Activated CD4-positive, alpha-beta memory T cell treated with anti-CD3 and anti-CD28 coated beads, Interleukin-2, amount 10 ng/mL, durations not matched to agents 7 days and 5 days (primary cell): ENCODE measurements at regions not wholly inside any gene's neighbourhood (a gene's known extent, or its start where the extent isn't known, plus 50 kb on each side); places are given as distances from the start of the nearest gene placed in this dataset.

Experiments used
- CTCF ChIA-PET: fragments of 350-600 bp; sonication (Branson Sonifier 250); formaldehyde crosslinking; loops from one replicate; lab custom pipeline; 2021; ENCODE audit warnings: antibody characterized with exemption, inconsistent platforms; lab: Charles Lee
- POLR2A ChIA-PET: fragments of 350-600 bp; sonication (Branson Sonifier 250); formaldehyde crosslinking; loops from one replicate; lab custom pipeline; 2021; ENCODE audit warnings: antibody characterized with exemption; lab: Charles Lee
- DNase-seq: peaks from one replicate; pipeline ENCODE4 v3.0.0-alpha.2; 2020
- H3K27ac Mint-ChIP-seq: one replicate; pipeline ENCODE4 v1.8.0; 2021; ENCODE audit warnings: mild to moderate bottlenecking, mixed read lengths
- H3K27me3 Mint-ChIP-seq: one replicate; pipeline ENCODE4 v1.8.0; 2021; ENCODE audit warnings: mixed read lengths
- H3K36me3 Mint-ChIP-seq: one replicate; pipeline ENCODE4 v1.8.0; 2021; ENCODE audit warnings: low read depth, mixed read lengths
- H3K4me1 Mint-ChIP-seq: one replicate; pipeline ENCODE4 v1.8.0; 2021; ENCODE audit warnings: mixed read lengths
- H3K4me3 Mint-ChIP-seq: one replicate; pipeline ENCODE4 v1.8.0; 2021; ENCODE audit warnings: mild to moderate bottlenecking, mixed read lengths
- H3K9me3 Mint-ChIP-seq: one replicate; pipeline ENCODE4 v1.8.0; 2021; ENCODE audit warnings: mixed read lengths

DNA sequence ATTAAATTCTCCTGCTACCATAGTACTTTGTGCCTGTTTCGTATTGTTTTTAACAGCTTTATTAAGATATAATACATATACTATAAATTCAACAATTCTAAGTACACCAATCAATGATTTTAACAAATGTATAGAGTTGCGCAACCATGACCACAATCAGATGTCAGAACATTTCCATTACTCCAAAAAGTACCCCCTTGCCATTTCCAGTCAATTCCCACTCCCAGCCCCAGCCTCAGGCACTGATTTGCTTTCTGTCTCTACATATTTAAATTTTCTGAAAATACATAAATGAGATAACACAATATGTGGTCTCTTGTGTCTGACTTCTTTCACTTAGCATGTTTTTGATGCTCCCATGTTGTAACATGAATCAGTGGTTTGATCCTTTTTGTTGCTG lies 193.9 kb downstream of the FIGN start:
- Mint-ChIP-seq H3K36me3 (no peaks in the 10 kb centered on the region), H3K27ac (no peak overlapping the region), H3K4me1 (no peaks in the 10 kb centered on the region), H3K9me3 (peaks cover 11% of the 10 kb centered on the region), H3K27me3 (no peaks in the 10 kb centered on the region), H3K4me3 (no peak overlapping the region)
- ChIA-PET CTCF (no interaction called here), POLR2A (no interaction called here)
- no peak for DNase-seq

GRCh38 chr2:163541495-163541894 lies 194.3 kb downstream of the FIGN start:
- Mint-ChIP-seq H3K9me3 (peaks cover 10% of the 10 kb centered on the region), H3K36me3 (no peaks in the 10 kb centered on the region), H3K4me3 (no peak overlapping the region), H3K27me3 (no peaks in the 10 kb centered on the region), H3K4me1 (no peaks in the 10 kb centered on the region), H3K27ac (no peak overlapping the region)
- no peak for DNase-seq
- ChIA-PET POLR2A (no interaction called here), CTCF (no interaction called here)

- CTCF ChIA-PET: no interaction called here
- Mint-ChIP-seq H3K4me3 (no peak overlapping the region), H3K36me3 (no peaks in the 10 kb centered on the region), H3K27ac (no peak overlapping the region), H3K9me3 (peaks cover 13% of the 10 kb centered on the region), H3K4me1 (no peaks in the 10 kb centered on the region), H3K27me3 (no peaks in the 10 kb centered on the region)
- DNase-seq: no peak
- POLR2A ChIA-PET: no interaction called here
These were observed 207.1 kb downstream of the FIGN start for GRCh38 chr2:163528640-163529217.

- Mint-ChIP-seq H3K4me3 (no peak overlapping the region), H3K4me1 (no peaks in the 10 kb centered on the region), H3K36me3 (no peaks in the 10 kb centered on the region), H3K27ac (no peak overlapping the region), H3K27me3 (no peaks in the 10 kb centered on the region), H3K9me3 (peaks cover 18% of the 10 kb centered on the region)
- ChIA-PET CTCF (no interaction called here), POLR2A (no interaction called here)
- no peak for DNase-seq
These were observed 208.4 kb downstream of the FIGN start for GRCh38 chr2:163527381-163527780.

GRCh38 chr2:163518762-163519161 lies 217.0 kb downstream of the FIGN start:
- no peak overlapping the region for H3K4me3 Mint-ChIP-seq
- no peaks in the 10 kb centered on the region for H3K36me3 Mint-ChIP-seq
- no peaks in the 10 kb centered on the region for H3K27me3 Mint-ChIP-seq
- peaks cover 6% of the 10 kb centered on the region for H3K9me3 Mint-ChIP-seq
- H3K27ac Mint-ChIP-seq: no peak overlapping the region
- POLR2A ChIA-PET: no interaction called here
- DNase-seq: no peak
- CTCF ChIA-PET: no interaction called here
- H3K4me1 Mint-ChIP-seq: no peaks in the 10 kb centered on the region

DNA sequence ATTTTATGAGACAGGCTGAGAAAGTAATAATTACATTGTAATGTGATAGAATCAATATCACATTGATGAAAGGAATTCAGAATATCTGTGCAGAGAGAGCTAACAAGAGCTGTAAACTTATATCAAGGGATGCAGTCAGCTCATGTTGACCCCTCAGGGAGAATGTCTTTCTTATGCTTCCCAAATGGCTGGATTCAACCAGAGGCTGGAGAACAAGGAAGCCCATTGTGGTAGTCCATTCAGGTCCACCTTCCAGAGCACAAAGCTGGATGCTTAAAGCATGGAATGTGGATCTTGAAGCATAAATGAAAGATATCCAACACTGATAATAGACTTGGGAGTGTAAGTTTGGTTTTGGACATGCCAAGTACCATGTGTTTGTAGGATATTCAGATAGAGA lies 220.0 kb downstream of the FIGN start:
- Mint-ChIP-seq H3K9me3 (no peaks in the 10 kb centered on the region), H3K27me3 (no peaks in the 10 kb centered on the region), H3K4me1 (no peaks in the 10 kb centered on the region), H3K36me3 (no peaks in the 10 kb centered on the region), H3K27ac (no peak overlapping the region), H3K4me3 (no peak overlapping the region)
- ChIA-PET POLR2A (no interaction called here), CTCF (no interaction called here)
- no peak for DNase-seq

- CTCF ChIA-PET: no interaction called here
- H3K4me3 Mint-ChIP-seq: no peak overlapping the region
- H3K4me1 Mint-ChIP-seq: no peaks in the 10 kb centered on the region
- no peak for DNase-seq
- H3K36me3 Mint-ChIP-seq: no peaks in the 10 kb centered on the region
- POLR2A ChIA-PET: no interaction called here
- peaks cover 3% of the 10 kb centered on the region for H3K9me3 Mint-ChIP-seq
- no peaks in the 10 kb centered on the region for H3K27me3 Mint-ChIP-seq
- H3K27ac Mint-ChIP-seq: no peak overlapping the region
These were observed 230.5 kb downstream of the FIGN start for GRCh38 chr2:163505281-163505680.

- Mint-ChIP-seq H3K27me3 (no peaks in the 10 kb centered on the region), H3K4me3 (no peak overlapping the region), H3K27ac (no peak overlapping the region), H3K4me1 (no peaks in the 10 kb centered on the region), H3K9me3 (peaks cover 4% of the 10 kb centered on the region), H3K36me3 (no peaks in the 10 kb centered on the region)
- no peak for DNase-seq
- POLR2A ChIA-PET: no interaction called here
- CTCF ChIA-PET: no interaction called here
These were observed 242.2 kb downstream of the FIGN start for GRCh38 chr2:163493359-163494298.

DNA sequence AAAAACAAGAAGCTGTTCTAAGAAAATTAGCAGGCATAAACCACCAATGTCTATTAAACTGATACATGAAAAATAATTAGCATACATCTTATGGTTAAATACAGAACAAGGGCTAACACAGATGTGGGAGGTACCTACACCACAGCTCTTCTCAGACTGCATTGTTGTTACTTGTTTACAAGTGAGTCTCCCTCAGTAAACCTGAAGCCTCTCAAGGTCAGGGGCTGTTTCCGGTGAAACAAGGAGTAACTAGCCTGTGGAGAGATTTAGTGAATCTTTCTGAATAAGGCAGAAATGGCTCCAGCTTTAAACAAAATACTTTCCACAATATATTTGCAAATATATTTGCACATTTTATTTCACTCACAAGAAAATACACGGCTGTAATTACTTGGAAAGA lies 244.0 kb downstream of the FIGN start:
- H3K27ac Mint-ChIP-seq: no peak overlapping the region
- H3K27me3 Mint-ChIP-seq: no peaks in the 10 kb centered on the region
- ChIA-PET POLR2A (no interaction called here), CTCF (no interaction called here)
- no peak for DNase-seq
- no peaks in the 10 kb centered on the region for H3K4me1 Mint-ChIP-seq
- H3K9me3 Mint-ChIP-seq: no peaks in the 10 kb centered on the region
- no peak overlapping the region for H3K4me3 Mint-ChIP-seq
- H3K36me3 Mint-ChIP-seq: no peaks in the 10 kb centered on the region

GRCh38 chr2:163490281-163490680 lies 245.5 kb downstream of the FIGN start:
- no peak for DNase-seq
- no peaks in the 10 kb centered on the region for H3K36me3 Mint-ChIP-seq
- no peaks in the 10 kb centered on the region for H3K27me3 Mint-ChIP-seq
- no peak overlapping the region for H3K27ac Mint-ChIP-seq
- CTCF ChIA-PET: no interaction called here
- POLR2A ChIA-PET: no interaction called here
- no peaks in the 10 kb centered on the region for H3K9me3 Mint-ChIP-seq
- H3K4me1 Mint-ChIP-seq: no peaks in the 10 kb centered on the region
- H3K4me3 Mint-ChIP-seq: no peak overlapping the region

DNA sequence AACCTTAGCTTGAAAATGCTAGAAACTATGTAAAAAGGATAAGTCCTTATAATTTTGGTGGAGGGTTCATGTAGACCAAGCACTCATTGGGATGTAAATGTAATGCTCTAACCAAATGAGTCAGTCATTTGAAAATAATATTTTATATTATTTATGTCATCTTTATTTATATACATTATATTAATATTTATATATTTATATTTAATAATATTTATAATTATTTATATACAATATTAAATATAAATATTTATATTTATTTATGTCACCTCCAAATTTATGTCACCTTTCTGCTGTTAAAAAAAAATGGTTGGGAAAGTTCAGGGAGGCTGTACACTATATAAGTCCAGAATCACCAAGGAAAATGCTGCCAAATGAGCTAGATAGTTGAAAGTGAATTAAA lies 254.3 kb downstream of the FIGN start:
- Mint-ChIP-seq H3K4me1 (no peaks in the 10 kb centered on the region), H3K36me3 (no peaks in the 10 kb centered on the region), H3K4me3 (no peak overlapping the region), H3K27ac (no peak overlapping the region), H3K27me3 (no peaks in the 10 kb centered on the region), H3K9me3 (no peaks in the 10 kb centered on the region)
- ChIA-PET CTCF (no interaction called here), POLR2A (no interaction called here)
- no peak for DNase-seq

DNA sequence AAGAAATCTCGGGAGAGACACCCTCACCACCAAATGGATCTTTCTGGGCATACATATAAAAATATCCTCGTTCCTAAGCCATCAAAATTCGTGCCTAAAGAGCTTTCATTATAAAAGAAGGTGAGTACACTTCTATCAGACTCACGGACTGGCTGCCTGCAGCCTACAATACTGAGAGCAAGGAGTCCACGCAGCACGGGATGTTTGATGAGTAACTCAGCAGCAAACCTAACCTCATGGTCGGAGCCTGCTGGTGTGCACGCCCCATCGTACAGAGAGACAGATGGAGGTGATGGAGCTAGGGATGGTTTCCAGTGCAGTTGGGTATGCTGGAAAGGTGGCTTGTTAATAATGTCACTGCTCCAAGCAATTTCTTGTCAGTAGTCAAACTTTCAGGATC lies 256.2 kb downstream of the FIGN start:
- POLR2A ChIA-PET: no interaction called here
- no peak overlapping the region for H3K4me3 Mint-ChIP-seq
- no peak overlapping the region for H3K27ac Mint-ChIP-seq
- H3K9me3 Mint-ChIP-seq: no peaks in the 10 kb centered on the region
- H3K27me3 Mint-ChIP-seq: no peaks in the 10 kb centered on the region
- DNase-seq: no peak
- H3K36me3 Mint-ChIP-seq: no peaks in the 10 kb centered on the region
- CTCF ChIA-PET: no interaction called here
- no peaks in the 10 kb centered on the region for H3K4me1 Mint-ChIP-seq

DNA sequence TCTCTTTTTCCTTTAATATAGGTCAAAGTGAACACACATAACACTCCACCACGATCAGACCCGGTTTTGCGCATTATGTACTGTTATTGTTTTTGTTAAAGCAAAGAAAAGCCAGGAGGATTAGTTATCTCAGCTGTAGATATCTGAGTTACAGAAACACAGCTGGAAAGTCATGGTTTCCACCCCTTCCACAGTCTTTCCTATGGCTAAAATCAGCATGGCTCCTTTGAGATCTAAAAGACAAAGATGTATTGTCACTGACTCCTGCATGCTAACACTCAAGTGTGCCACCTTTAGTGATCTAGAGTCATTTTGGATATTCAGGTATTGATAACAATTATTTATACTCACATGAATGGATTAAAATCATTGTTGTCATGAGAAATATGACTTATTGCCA lies 260.0 kb downstream of the FIGN start:
- Mint-ChIP-seq H3K27ac (no peak overlapping the region), H3K36me3 (no peaks in the 10 kb centered on the region), H3K4me3 (no peak overlapping the region), H3K27me3 (no peaks in the 10 kb centered on the region), H3K4me1 (no peaks in the 10 kb centered on the region), H3K9me3 (peaks cover 2% of the 10 kb centered on the region)
- CTCF ChIA-PET: no interaction called here
- DNase-seq: no peak
- POLR2A ChIA-PET: no interaction called here

- ChIA-PET POLR2A (no interaction called here), CTCF (no interaction called here)
- Mint-ChIP-seq H3K27ac (no peak overlapping the region), H3K4me3 (no peak overlapping the region), H3K9me3 (peaks cover 2% of the 10 kb centered on the region), H3K4me1 (no peaks in the 10 kb centered on the region), H3K27me3 (no peaks in the 10 kb centered on the region), H3K36me3 (no peaks in the 10 kb centered on the region)
- no peak for DNase-seq
These were observed 260.9 kb downstream of the FIGN start for GRCh38 chr2:163474889-163475288.
